ENCODE measurements at regions not wholly inside any gene's neighbourhood (a gene's known extent, or its start where the extent isn't known, plus 50 kb on each side); places are given as distances from the start of the nearest gene placed in this dataset.
"Not testable (repeated sequence)": the region's sequence is repeated elsewhere in the genome, so short reads cannot be mapped to it uniquely, and the experiment has no call there.

- no peak for DNase-seq (ENCODE audit: low spot score)
Observed at GRCh38 chr14:86990396-86990795, 1002.6 kb downstream of the GALC start.

GRCh38 chr14:86989285-86989684 lies 1003.7 kb downstream of the GALC start:
- DNase-seq (ENCODE audit: low spot score), result no peak

GRCh38 chr14:86987966-86988365 lies 1005.0 kb downstream of the GALC start:
- DNase-seq (ENCODE audit: low spot score), result no peak

- peak; percentile 4 for DNase-seq (ENCODE audit: low spot score)
Observed at GRCh38 chr14:86973177-86973576, 1019.8 kb downstream of the GALC start.

GRCh38 chr14:86971292-86971691 lies 1021.7 kb downstream of the GALC start:
- no peak for DNase-seq (ENCODE audit: low spot score)

GRCh38 chr14:86961106-86961716 lies 1031.8 kb downstream of the GALC start:
- no peak for DNase-seq (ENCODE audit: low spot score)

- no peak for DNase-seq (ENCODE audit: low spot score)
Observed at GRCh38 chr14:86955771-86956354, 1037.1 kb downstream of the GALC start.

- peak; percentile 5 for DNase-seq (ENCODE audit: low spot score)
Observed at GRCh38 chr14:86954623-86955022, 1038.4 kb downstream of the GALC start.

GRCh38 chr14:86946446-86946845 lies 1046.5 kb downstream of the GALC start:
- DNase-seq (ENCODE audit: low spot score), result no peak

- no peak for DNase-seq (ENCODE audit: low spot score)
Observed at GRCh38 chr14:86944434-86944833, 1048.5 kb downstream of the GALC start.

GRCh38 chr14:86943391-86944365 lies 1049.3 kb downstream of the GALC start:
- no peak for DNase-seq (ENCODE audit: low spot score)

- DNase-seq (ENCODE audit: low spot score), result no peak
Observed at GRCh38 chr14:86942936-86943335, 1050.0 kb downstream of the GALC start.

- no peak for DNase-seq (ENCODE audit: low spot score)
Observed at GRCh38 chr14:86940106-86940505, 1052.9 kb downstream of the GALC start.

GRCh38 chr14:86938320-86938719 lies 1054.7 kb downstream of the GALC start:
- DNase-seq (ENCODE audit: low spot score), result no peak

- no peak for DNase-seq (ENCODE audit: low spot score)
Observed at GRCh38 chr14:86936556-86936955, 1056.4 kb downstream of the GALC start.

GRCh38 chr14:86935241-86935885 lies 1057.6 kb downstream of the GALC start:
- no peak for DNase-seq (ENCODE audit: low spot score)

- no peak for DNase-seq (ENCODE audit: low spot score)
Observed at GRCh38 chr14:86933958-86934595, 1058.9 kb downstream of the GALC start.

- no peak for DNase-seq (ENCODE audit: low spot score)
Observed at GRCh38 chr14:86933460-86933859, 1059.5 kb downstream of the GALC start.

GRCh38 chr14:86915406-86915805 lies 1077.6 kb downstream of the GALC start:
- DNase-seq (ENCODE audit: low spot score), result no peak

GRCh38 chr14:86912709-86913108 lies 1080.3 kb downstream of the GALC start:
- DNase-seq (ENCODE audit: low spot score), result no peak

GRCh38 chr14:86911486-86911885 lies 1081.5 kb downstream of the GALC start:
- DNase-seq (ENCODE audit: low spot score), result no peak

- not testable (repeated sequence) for DNase-seq (ENCODE audit: low spot score)
Observed at GRCh38 chr14:86905386-86905926, 1087.5 kb downstream of the GALC start.
